COLO668 (cell line): ENCODE measurements at regions not wholly inside any gene's neighbourhood (a gene's known extent, or its start where the extent isn't known, plus 50 kb on each side); places are given as distances from the start of the nearest gene placed in this dataset.
"Not testable (repeated sequence)": the region's sequence is repeated elsewhere in the genome, so short reads cannot be mapped to it uniquely, and the experiment has no call there.

Experiments
- DNase-seq: peaks from one replicate; lab custom pipeline; 2025; ENCODE audit not compliant: unreplicated experiment; lab: John Stamatoyannopoulos, UW

DNA sequence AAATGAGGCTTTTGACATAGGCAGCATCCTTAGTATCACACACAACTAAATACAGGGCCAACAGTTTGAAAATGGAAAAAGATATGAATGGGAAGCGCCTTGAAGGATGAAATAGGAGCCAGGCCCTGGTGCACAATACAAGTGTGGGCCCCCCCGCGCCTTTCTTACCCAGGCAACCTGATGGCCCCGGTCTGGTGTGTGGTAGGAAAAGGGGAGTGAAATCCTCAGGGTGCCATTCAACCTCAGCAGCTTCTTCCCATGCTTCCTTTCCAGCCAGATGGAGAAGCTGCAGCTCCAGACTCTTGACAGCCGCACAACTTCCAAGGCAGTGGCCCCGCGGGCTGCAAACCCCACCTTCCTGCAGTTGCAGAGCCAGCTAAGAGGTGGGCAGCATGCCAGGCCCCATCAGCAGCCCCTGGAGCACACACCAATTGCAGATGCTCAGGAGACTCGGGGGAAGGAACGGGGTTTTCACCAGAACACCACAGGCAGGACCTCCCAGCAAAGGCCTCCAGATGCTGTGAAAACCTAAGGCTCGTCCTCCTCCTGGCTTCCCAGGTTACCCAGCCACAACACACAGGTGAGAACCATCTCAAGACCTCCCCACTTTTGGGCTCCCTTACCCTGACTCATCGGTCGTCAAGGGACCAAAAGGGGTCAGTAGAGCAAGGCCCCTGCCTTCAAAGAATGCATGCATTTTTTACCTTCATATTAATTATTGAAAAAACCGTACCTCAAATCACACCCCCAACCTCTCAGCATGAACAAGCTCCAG, 101.6 kb downstream of the CPN2 start:
- no peak for DNase-seq

DNA sequence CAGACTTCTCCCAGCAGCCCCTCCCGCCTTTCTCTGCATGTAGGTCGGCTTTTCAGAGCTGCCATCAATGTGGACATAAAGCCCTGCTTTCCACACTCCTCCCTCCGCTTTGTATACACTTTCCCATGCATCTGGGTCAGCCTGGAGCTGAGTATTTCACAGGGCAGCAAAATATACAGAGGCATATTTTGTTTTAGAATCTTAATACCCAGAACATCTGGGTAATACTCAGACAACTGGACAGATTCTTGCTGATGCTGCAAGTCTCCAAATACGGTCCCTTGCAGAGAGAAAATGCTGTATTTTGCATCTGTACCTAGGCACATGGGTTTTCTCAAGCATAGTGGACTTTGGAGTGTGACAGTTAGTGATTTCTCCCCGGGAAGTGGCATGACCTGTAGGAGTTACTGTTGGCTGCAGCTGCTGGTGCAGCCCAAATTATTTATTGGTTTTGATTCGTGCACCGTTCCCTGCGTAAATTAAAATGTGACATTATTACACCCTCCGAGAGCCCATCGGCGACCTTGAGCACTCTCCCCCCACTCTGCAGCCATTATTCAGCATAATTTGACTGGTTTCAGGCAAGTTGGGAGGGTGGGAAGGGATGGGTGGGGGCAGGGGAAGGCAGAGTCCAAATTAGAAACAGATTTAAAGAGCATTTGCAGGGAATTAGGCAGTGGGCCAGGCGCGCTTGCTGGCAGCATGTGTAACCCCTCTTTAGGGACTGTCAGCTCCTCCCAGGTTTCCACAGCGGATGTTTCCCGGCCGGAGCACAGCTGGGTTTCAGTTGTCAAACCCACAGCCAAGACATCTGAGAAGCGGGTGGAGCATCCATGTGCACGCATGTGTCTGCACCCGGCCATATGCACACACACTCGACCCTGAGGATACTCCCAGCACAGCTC, 100.8 kb downstream of the CPN2 start:
- DNase-seq, result no peak

DNA sequence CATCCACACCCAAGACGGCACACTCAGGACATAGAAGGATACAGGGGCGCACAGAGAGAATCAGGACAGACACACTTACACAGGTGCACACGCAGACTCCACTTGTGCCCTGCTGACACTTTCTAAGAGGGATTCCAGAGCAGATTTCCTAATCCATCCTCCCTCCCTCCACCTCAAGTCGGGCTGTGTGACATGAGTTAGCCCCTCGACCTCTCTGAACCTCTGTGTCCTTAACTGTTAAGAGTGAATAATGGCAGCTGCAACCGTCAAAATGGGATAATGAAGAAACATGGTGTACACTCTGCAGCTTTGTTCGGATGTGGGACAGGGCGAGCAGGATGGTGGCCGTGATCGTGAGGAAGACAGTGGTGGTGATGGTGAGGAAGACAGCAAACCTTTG, 100.1 kb downstream of the CPN2 start:
- DNase-seq, result no peak

GRCh38 chr3:194251461-194251860, 99.7 kb downstream of the CPN2 start:
- DNase-seq, result no peak

- DNase-seq, result no peak
Observed at GRCh38 chr3:194251891-194252560, 99.1 kb downstream of the CPN2 start.

GRCh38 chr3:194253270-194253669, 97.9 kb downstream of the CPN2 start:
- DNase-seq, result no peak

DNA sequence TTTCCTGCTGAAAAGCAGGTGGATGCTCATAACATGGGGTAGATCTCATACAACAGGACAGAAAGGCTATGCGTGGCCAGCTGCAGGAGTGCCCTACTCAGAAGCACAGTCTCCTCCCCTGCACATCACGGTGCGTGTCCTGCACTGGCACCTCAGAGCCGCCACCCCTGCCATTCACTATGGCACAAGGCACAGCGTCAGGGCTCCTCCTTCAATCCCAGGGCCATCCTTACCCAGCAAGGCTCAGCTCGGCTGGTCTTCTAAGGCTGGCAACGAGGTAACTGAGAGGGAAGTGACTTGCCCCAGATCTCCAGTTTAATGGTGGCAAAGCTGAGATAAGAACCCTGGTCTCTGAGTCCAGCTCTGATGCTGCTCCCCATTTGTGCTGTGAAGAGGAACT, 97.1 kb downstream of the CPN2 start:
- no peak for DNase-seq

DNA sequence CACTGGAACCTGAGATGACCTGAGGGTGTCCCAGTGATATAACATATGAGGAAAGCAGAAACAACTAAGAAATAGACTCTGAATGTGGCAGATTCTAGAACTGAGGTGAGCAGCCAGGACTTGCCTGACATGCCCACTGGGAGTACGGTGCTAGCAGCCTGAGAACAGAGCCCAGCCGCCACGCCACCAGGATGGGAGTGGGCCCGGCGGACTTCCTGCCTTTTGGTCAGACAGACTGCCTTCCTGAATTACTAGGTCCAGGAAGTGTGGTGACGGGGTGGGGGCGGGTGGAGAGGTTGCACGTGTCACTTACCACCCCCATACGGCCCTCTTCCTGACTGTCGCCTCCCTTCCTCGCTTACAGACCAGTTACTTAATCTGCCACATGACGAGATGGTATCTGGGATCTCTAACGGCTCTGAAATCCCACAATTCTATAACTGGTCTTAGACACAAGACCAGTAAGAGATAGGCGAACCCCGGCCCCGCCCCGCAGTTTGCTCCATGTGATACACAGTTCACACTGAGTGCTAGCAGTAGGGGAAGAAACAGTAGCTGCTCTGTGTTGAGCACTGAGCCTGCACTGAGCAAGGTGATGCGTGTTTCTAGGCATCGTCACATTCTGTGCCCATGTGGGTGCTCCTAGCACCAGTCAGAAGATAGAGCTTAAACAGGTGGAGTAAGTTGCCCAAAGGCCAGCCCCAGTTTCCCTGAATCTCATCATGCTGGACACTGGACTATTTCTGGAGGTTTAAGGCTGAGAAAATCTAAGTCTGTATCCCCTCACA, 95.7 kb downstream of the CPN2 start:
- DNase-seq, result no peak

GRCh38 chr3:194256040-194256945, 94.8 kb downstream of the CPN2 start:
- DNase-seq, result no peak

DNA sequence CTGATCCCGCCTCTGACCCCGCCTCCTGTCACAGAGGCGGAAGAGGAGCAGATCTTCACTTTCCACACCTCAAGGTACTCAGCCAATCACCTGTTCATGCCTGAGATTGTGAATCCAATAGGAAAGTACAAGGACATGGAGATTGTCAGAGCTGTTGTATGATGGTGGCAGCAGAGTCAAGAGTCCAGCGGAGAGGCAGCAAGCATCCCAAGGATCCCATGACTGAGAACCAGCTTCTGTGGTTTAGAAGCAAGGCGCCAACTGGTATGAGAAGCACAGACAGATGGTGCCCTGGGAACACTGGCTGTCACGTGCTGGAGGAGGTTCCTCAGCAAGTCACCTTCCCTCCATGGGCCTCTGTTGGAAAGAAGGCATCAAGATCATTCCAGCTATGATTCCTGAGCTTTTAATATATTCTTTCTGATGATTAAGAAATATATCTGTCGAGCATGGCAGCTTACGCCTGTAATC, 93.9 kb downstream of the CPN2 start:
- DNase-seq, result no peak

- DNase-seq, result no peak
Observed at GRCh38 chr3:194257916-194258668, 93.0 kb downstream of the CPN2 start.

DNA sequence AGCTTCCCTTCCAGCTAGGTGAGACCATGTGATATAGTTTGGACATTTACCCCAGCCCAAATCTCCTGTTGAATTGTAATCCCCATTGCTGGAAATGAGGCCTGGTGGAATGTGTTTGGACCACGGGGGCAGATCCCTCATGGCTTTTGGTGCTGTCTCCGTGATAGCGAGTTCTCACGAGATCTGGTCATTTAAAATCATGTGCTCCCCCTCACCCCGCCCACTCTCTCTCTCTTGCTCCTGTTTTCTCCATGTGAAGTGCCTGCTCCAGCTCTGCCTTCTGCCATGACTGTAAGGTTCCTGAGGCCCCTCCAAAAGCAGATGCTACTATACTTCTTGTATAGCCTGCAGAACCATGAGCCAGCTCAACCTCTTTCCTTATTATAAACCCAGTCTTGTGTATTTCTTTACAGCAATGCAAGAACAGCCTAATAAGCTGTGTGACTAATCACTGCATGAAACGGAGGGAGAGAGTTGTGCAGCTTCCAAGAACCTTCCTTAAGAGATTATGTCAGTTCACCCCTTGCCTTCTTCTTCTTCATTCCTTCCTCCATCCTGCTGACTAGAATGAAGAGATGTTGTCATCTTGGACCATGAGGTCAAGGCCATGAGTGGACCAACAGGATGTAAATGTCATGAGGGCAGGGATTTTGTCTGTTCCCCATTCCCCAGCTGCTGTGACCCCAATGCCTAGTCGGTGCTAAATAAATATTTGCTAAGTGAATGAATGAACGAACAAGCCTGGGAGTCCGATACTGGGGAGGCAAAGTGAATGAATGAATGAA, 91.0 kb downstream of the CPN2 start:
- no peak for DNase-seq

- no peak for DNase-seq
Observed at GRCh38 chr3:194261581-194262063, 89.5 kb downstream of the CPN2 start.

- no peak for DNase-seq
Observed at GRCh38 chr3:194262176-194262924, 88.8 kb downstream of the CPN2 start.

- no peak for DNase-seq
Observed at GRCh38 chr3:194262925-194263305, 88.2 kb downstream of the CPN2 start.

GRCh38 chr3:194264631-194265504, 86.3 kb downstream of the CPN2 start:
- not testable (repeated sequence) for DNase-seq
